CD14-positive monocyte (primary cell): ENCODE measurements at regions not wholly inside any gene's neighbourhood (a gene's known extent, or its start where the extent isn't known, plus 50 kb on each side); places are given as distances from the start of the nearest gene placed in this dataset.

Experiments used
- DNase-seq, 3 donors: peaks; one replicate each; pipeline ENCODE4 v3.0.0-alpha.2; 2011 to 2022
- H2AFZ ChIP-seq: 2 replicates; pipeline ENCODE4 v1.6.0; 2012; ENCODE audit warnings: mild to moderate bottlenecking, low read depth, low read length, inconsistent platforms; ENCODE audit not compliant: insufficient read depth, poor library complexity, severe bottlenecking
- H3K27ac ChIP-seq, 2 donors: 1 replicate in 1 of 2; 2 replicates in 1 of 2; pipeline ENCODE4 v1.5.1; 2012 to 2013; ENCODE audit warnings: low read length in 2 of 2, control low read depth in 1 of 2, inconsistent platforms in 1 of 2, low read depth in 1 of 2, mild to moderate bottlenecking in 1 of 2
- H3K27me3 ChIP-seq, 2 donors: one replicate each; pipeline versions ENCODE4 v1.6.0 to v1.6.1; 2011 to 2013; ENCODE audit warnings: low read length in 2 of 2; ENCODE audit not compliant: control insufficient read depth in 2 of 2, insufficient read depth in 2 of 2
- H3K36me3 ChIP-seq, 2 donors: replicated peaks in 1 of 2; 1 replicate in 1 of 2; 2 replicates in 1 of 2; pipeline versions ENCODE4 v1.5.1 to v1.6.1; 2012 to 2013; ENCODE audit warnings: low read length in 2 of 2, control low read depth in 1 of 2, inconsistent platforms in 1 of 2, mild to moderate bottlenecking in 1 of 2; ENCODE audit not compliant: insufficient read depth in 2 of 2, control insufficient read depth in 1 of 2
- H3K4me1 ChIP-seq, 2 donors: 1 replicate in 1 of 2; 2 replicates in 1 of 2; pipeline versions ENCODE4 v1.5.1 to v1.6.1; 2012 to 2013; ENCODE audit warnings: low read length in 2 of 2, control low read depth in 1 of 2, inconsistent platforms in 1 of 2, mild to moderate bottlenecking in 1 of 2, moderate library complexity in 1 of 2; ENCODE audit not compliant: insufficient read depth in 2 of 2, control insufficient read depth in 1 of 2
- H3K4me2 ChIP-seq: replicated peaks from 2 replicates; pipeline ENCODE3; 2012; ENCODE audit warnings: low read length, moderate library complexity, mild to moderate bottlenecking; ENCODE audit not compliant: poor library complexity, severe bottlenecking; ENCODE audit errors: extremely low read depth
- H3K4me3 ChIP-seq, 3 experiments: fragments of 200-600 bp in 1 of 3; sonication (generic) in 1 of 3; replicated peaks in 1 of 3; 1 replicate in 2 of 3; 2 replicates in 1 of 3; pipeline ENCODE4 v1.5.1; 2011 to 2013; ENCODE audit warnings: low read length in 3 of 3, mild to moderate bottlenecking in 3 of 3, control low read depth in 2 of 3, low read depth in 2 of 3, inconsistent platforms in 1 of 3, moderate library complexity in 1 of 3
- H3K79me2 ChIP-seq: 2 replicates; pipeline ENCODE4 v1.6.0; 2012; ENCODE audit warnings: mild to moderate bottlenecking, control low read depth, inconsistent platforms, low read length, moderate library complexity; ENCODE audit not compliant: insufficient read depth
- H3K9ac ChIP-seq: 2 replicates; pipeline ENCODE4 v1.6.0; 2017; ENCODE audit warnings: low read length, mild to moderate bottlenecking; ENCODE audit not compliant: insufficient read depth, poor library complexity, severe bottlenecking
- H3K9me3 ChIP-seq, 2 donors: replicated peaks in 1 of 2; 1 replicate in 1 of 2; 2 replicates in 1 of 2; pipeline versions ENCODE4 v1.5.1 to v1.6.1; 2012 to 2013; ENCODE audit warnings: low read length in 2 of 2, control low read depth in 1 of 2; ENCODE audit not compliant: control insufficient read depth in 1 of 2, insufficient read depth in 1 of 2
- H4K20me1 ChIP-seq: 2 replicates; pipeline ENCODE4 v1.6.0; 2012; ENCODE audit warnings: mild to moderate bottlenecking, low read length, control low read depth, moderate library complexity; ENCODE audit not compliant: insufficient read depth
- H3K27ac Mint-ChIP-seq, 7 donors: one replicate each; pipeline ENCODE4 v1.8.0; 2020; ENCODE audit warnings: mild to moderate bottlenecking in 7 of 7, mixed read lengths in 7 of 7, moderate library complexity in 6 of 7, inconsistent platforms in 2 of 7
- H3K27me3 Mint-ChIP-seq, 3 donors: one replicate each; pipeline ENCODE4 v1.8.0; 2021 to 2022; ENCODE audit warnings: low read depth in 3 of 3, mild to moderate bottlenecking in 3 of 3, mixed read lengths in 3 of 3, moderate library complexity in 3 of 3, inconsistent platforms in 1 of 3
- H3K36me3 Mint-ChIP-seq, 2 donors: one replicate each; pipeline ENCODE4 v1.8.0; 2020; ENCODE audit warnings: mixed read lengths in 2 of 2, inconsistent platforms in 1 of 2, mild to moderate bottlenecking in 1 of 2
- H3K4me1 Mint-ChIP-seq: one replicate; pipeline ENCODE4 v1.8.0; 2020; ENCODE audit warnings: mild to moderate bottlenecking, mixed read lengths
- H3K4me3 Mint-ChIP-seq, 2 donors: one replicate each; pipeline ENCODE4 v1.8.0; 2020; ENCODE audit warnings: mild to moderate bottlenecking in 2 of 2, mixed read lengths in 2 of 2, moderate library complexity in 1 of 2
- H3K9me3 Mint-ChIP-seq, 7 donors: one replicate each; pipeline ENCODE4 v1.8.0; 2020 to 2022; ENCODE audit warnings: mixed read lengths in 7 of 7, mild to moderate bottlenecking in 6 of 7, moderate library complexity in 6 of 7, inconsistent platforms in 2 of 7
- CTCF ChIP-seq: fragments of 200-600 bp; IDR thresholded peaks from one replicate; pipeline ENCODE4 v1.8.0; 2022; ENCODE audit warnings: antibody characterized with exemption, mild to moderate bottlenecking
- WGBS: methylation state at CpG from one replicate; pipeline ENCODE4 v1.1.5; 2013; ENCODE audit warnings: missing lambda C conversion rate; ENCODE audit not compliant: insufficient coverage; 5-methylcytosine and 5-hydroxymethylcytosine counted together
- intact Hi-C, 2 donors: fragments of 100-400 bp; cut with micrococcal nuclease; formaldehyde crosslinking; loops; one replicate each; pipeline versions ENCODE4 v1.15.0 to v1.15.1; 2023

GRCh38 chr12:32947206-32948067, 50.9 kb upstream of the PKP2 start:
- intact Hi-C loops, result no loop called here

GRCh38 chr12:32946504-32947131, 50.0 kb upstream of the PKP2 start:
- Histone ChIP-seq H2AFZ (no peak overlapping the region), H3K4me2 (no peak overlapping the region), H3K27me3 (no peaks in the 10 kb centered on the region), H3K36me3 (no peaks in the 10 kb centered on the region), H3K4me1 (no peaks in the 10 kb centered on the region), H4K20me1 (no peaks in the 10 kb centered on the region), H3K4me3 (no peak overlapping the region), H3K9ac (no peak overlapping the region), H3K9me3 (no peaks in the 10 kb centered on the region), H3K79me2 (no peaks in the 10 kb centered on the region), H3K27ac (no peak overlapping the region)
- no peaks in the 10 kb centered on the region for H3K9me3 Mint-ChIP-seq
- TF ChIP-seq CTCF, result no peak
- no peaks in the 10 kb centered on the region for H3K4me1 Mint-ChIP-seq
- 73% methylated on average over 1 of the region's 6 CpGs for WGBS
- no peaks in the 10 kb centered on the region for H3K36me3 Mint-ChIP-seq
- intact Hi-C loops, result no loop called here
- H3K27me3 Mint-ChIP-seq, result peaks cover 0 to 7% (median 3%) of the 10 kb centered on the region in 3 donors
- no peak for DNase-seq
- no peak overlapping the region for H3K27ac Mint-ChIP-seq
- no peak overlapping the region for H3K4me3 Mint-ChIP-seq

More at GRCh38 chr12:32947206-32948067, 50.9 kb upstream of the PKP2 start:
- H3K27me3 Mint-ChIP-seq, result peaks cover 3 to 7% (median 4%) of the 10 kb centered on the region in 3 donors
- Histone ChIP-seq H3K27me3 (no peaks in the 10 kb centered on the region), H3K9me3 (no peaks in the 10 kb centered on the region), H3K36me3 (no peaks in the 10 kb centered on the region), H2AFZ (no peak overlapping the region), H3K9ac (no peak overlapping the region), H3K27ac (no peak overlapping the region), H3K4me3 (no peak overlapping the region), H3K4me1 (no peaks in the 10 kb centered on the region), H3K79me2 (no peaks in the 10 kb centered on the region), H4K20me1 (no peaks in the 10 kb centered on the region), H3K4me2 (no peak overlapping the region)
- DNase-seq, result no peak
- no peaks in the 10 kb centered on the region for H3K4me1 Mint-ChIP-seq
- no peak overlapping the region for H3K4me3 Mint-ChIP-seq
- H3K36me3 Mint-ChIP-seq, result no peaks in the 10 kb centered on the region
- TF ChIP-seq CTCF, result no peak
- H3K27ac Mint-ChIP-seq, result no peak overlapping the region
- 83% methylated on average over 1 of the region's 4 CpGs for WGBS
- H3K9me3 Mint-ChIP-seq, result no peaks in the 10 kb centered on the region
